Muscle layer of duodenum (tissue), 2 donors: ENCODE measurements at regions not wholly inside any gene's neighbourhood (a gene's known extent, or its start where the extent isn't known, plus 50 kb on each side); places are given as distances from the start of the nearest gene placed in this dataset.
"Not testable (repeated sequence)": the region's sequence is repeated elsewhere in the genome, so short reads cannot be mapped to it uniquely, and the experiment has no call there.

Experiments used
- H3K27ac ChIP-seq: one replicate; pipeline ENCODE4 v1.7.0; 2013; ENCODE audit warnings: mild to moderate bottlenecking, low read length
- H3K27me3 ChIP-seq: one replicate; pipeline ENCODE4 v1.7.0; 2013; ENCODE audit warnings: low read depth, mild to moderate bottlenecking, control low read depth, low read length
- H3K36me3 ChIP-seq, 2 donors: one replicate each; pipeline ENCODE4 v1.7.0; 2013; ENCODE audit warnings: low read length in 2 of 2, control low read depth in 1 of 2, mild to moderate bottlenecking in 1 of 2; ENCODE audit not compliant: insufficient read depth in 2 of 2, control insufficient read depth in 1 of 2
- H3K4me1 ChIP-seq, 2 donors: one replicate each; pipeline ENCODE4 v1.7.0; 2013; ENCODE audit warnings: low read length in 2 of 2, mild to moderate bottlenecking in 2 of 2, control low read depth in 1 of 2, moderate library complexity in 1 of 2; ENCODE audit not compliant: insufficient read depth in 2 of 2, control insufficient read depth in 1 of 2
- H3K4me3 ChIP-seq, 2 donors: one replicate each; pipeline ENCODE4 v1.7.0; 2013; ENCODE audit warnings: low read length in 2 of 2, low read depth in 1 of 2, mild to moderate bottlenecking in 1 of 2
- H3K9me3 ChIP-seq, 2 donors: one replicate each; pipeline ENCODE4 v1.7.0; 2013; ENCODE audit warnings: low read length in 2 of 2, control low read depth in 1 of 2, mild to moderate bottlenecking in 1 of 2; ENCODE audit not compliant: control insufficient read depth in 1 of 2
- donor health status: healthy.

DNA sequence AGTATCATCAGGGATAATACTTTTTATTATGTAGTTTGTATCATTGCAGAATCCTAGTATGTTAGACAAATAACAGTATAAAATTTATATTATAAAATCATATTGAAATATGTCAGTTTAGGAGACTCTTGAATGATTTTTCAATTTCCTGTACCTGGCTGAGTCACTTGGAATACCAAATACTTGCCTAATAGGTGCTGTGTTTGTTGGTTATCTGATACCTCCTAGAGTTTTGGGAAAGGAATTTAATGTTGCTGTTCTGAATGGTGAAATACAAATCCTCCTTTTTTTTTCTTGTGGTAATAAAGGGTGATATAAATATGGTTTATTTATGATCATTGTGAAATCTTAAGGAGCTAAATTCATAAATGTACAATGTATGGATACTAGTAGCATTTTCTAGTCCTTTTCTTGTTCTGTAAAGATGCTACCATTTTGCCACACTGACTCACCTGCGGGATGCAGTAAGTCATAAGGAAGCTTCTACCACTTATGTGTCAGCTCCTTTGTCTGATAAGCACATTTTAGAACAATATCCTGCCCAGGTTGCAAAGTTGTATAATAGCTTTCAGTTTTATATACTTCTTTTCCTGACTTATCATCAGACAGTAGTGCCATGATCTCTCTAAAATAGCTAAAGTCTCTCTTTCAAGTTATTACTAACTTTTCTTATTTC lies 465.5 kb downstream of the XIRP2 start:
- Histone ChIP-seq H3K27ac (no peak overlapping the region), H3K9me3 (no peaks in the 10 kb centered on the region), H3K36me3 (no peaks in the 10 kb centered on the region), H3K4me3 (no peak overlapping the region), H3K4me1 (no peaks in the 10 kb centered on the region), H3K27me3 (no peaks in the 10 kb centered on the region)

- no peaks in the 10 kb centered on the region for H3K4me1 ChIP-seq
- no peaks in the 10 kb centered on the region for H3K9me3 ChIP-seq
- no peak overlapping the region for H3K27ac ChIP-seq
- H3K27me3 ChIP-seq = no peaks in the 10 kb centered on the region
- no peak overlapping the region for H3K4me3 ChIP-seq
- H3K36me3 ChIP-seq = no peaks in the 10 kb centered on the region
Measured at GRCh38 chr2:167345559-167345958, 457.3 kb downstream of the XIRP2 start.

- Histone ChIP-seq H3K4me3 (no peak overlapping the region), H3K4me1 (no peaks in the 10 kb centered on the region), H3K36me3 (no peaks in the 10 kb centered on the region)
Measured at GRCh38 chr2:167342769-167343168, 454.5 kb downstream of the XIRP2 start.

DNA sequence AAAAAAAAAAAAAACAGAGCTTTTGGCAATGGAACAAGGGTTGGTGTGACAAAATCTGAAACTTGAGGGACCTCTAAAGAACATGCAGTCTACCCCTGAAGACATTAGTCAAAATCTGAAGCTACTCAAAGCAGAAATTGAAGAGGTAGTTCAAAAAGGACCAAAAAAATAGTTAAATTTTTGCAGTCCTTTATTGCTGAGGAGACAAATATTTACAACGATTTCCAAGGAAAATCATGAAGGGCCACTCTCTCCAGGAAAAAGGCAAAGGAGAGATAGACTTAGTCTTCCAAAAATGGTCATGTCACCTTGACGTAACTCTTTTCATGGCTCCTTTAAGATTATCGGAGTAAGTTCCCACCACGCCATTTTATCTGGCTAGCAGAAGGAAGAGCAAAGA lies 452.0 kb downstream of the XIRP2 start:
- Histone ChIP-seq H3K4me3 (no peak overlapping the region), H3K4me1 (no peaks in the 10 kb centered on the region), H3K27me3 (no peaks in the 10 kb centered on the region), H3K27ac (no peak overlapping the region), H3K9me3 (no peaks in the 10 kb centered on the region), H3K36me3 (no peaks in the 10 kb centered on the region)

More at GRCh38 chr2:167342769-167343168, 454.5 kb downstream of the XIRP2 start:
- H3K27me3 ChIP-seq = no peaks in the 10 kb centered on the region
- H3K27ac ChIP-seq = no peak overlapping the region
- no peaks in the 10 kb centered on the region for H3K9me3 ChIP-seq

GRCh38 chr2:167336213-167336612 lies 447.9 kb downstream of the XIRP2 start:
- no peaks in the 10 kb centered on the region for H3K4me1 ChIP-seq
- no peak overlapping the region for H3K27ac ChIP-seq
- H3K9me3 ChIP-seq = no peaks in the 10 kb centered on the region
- no peaks in the 10 kb centered on the region for H3K27me3 ChIP-seq
- H3K36me3 ChIP-seq = no peaks in the 10 kb centered on the region
- no peak overlapping the region for H3K4me3 ChIP-seq

DNA sequence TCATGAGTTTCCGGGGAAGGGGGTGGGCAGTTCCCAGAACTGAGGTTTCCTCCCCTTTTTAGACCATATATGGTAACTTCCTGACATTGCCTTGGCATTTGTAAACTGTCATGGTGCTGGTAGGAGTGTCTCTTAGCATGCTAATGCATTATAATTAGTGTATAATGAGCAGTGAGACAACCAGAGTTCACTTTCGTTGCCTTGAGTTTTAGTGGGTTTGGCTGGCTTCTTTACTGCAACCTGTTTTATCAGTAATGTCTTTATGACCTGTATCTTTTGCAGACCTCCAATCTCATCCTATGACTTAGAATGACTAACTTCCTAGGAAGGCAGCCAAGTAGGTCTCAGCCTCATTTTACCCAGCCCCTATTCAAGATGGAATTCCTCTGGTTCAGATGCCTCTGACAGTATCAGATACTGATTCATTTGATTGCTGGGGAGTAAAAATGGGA lies 447.3 kb downstream of the XIRP2 start:
- H3K9me3 ChIP-seq = no peaks in the 10 kb centered on the region
- H3K36me3 ChIP-seq = no peaks in the 10 kb centered on the region
- no peaks in the 10 kb centered on the region for H3K4me1 ChIP-seq
- H3K27ac ChIP-seq = no peak overlapping the region
- H3K27me3 ChIP-seq = no peaks in the 10 kb centered on the region
- no peak overlapping the region for H3K4me3 ChIP-seq

DNA sequence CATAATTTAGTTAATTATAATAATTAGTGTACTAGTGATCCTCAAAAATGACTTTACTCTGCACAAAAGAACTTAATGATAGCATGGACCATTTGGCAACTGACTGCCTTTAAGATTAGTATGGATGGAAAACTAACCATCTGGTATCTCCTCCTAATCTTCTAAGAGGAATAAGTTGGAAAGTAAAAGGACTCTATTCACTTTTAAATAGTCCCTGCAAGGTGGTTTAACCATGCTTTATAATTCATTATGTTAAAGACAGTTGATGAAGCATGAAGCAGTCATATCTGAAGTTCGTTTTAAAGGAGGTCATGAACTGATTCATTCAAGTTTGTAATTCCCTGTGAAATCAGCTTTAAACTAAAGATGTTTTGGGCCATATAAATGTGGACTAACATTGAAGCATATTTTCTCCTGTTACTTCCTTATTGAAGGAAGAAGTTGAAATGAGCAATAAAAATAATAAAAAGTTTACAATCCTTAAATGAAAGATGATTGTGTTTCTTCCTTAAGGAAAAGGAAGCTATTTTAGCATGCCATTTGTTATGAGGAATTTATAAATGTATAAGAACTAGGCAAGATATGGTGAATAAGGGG lies 446.0 kb downstream of the XIRP2 start:
- H3K9me3 ChIP-seq = no peaks in the 10 kb centered on the region
- no peak overlapping the region for H3K4me3 ChIP-seq
- no peaks in the 10 kb centered on the region for H3K27me3 ChIP-seq
- H3K27ac ChIP-seq = no peak overlapping the region
- H3K36me3 ChIP-seq = no peaks in the 10 kb centered on the region
- no peaks in the 10 kb centered on the region for H3K4me1 ChIP-seq

DNA sequence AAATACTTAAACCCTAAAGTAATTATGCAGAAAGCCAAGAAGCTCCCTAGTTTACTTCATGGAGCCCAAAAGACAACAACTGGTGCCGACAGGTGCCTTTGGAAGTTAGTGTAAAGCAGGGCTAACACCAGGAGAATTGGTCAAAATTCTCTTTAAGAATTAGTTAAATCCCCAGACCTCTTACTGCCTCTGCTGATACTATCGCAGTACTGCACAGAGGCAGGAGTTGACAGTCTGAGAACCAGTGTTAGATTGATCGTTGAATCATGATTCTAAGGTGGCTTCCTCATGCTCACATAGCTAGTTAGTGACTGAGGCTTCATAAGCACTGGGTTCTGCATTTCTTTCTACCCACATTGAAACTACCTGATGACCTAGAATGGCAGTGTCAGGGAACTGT lies 445.0 kb downstream of the XIRP2 start:
- Histone ChIP-seq H3K4me3 (no peak overlapping the region), H3K4me1 (no peaks in the 10 kb centered on the region), H3K27me3 (no peaks in the 10 kb centered on the region), H3K27ac (no peak overlapping the region), H3K36me3 (no peaks in the 10 kb centered on the region), H3K9me3 (no peaks in the 10 kb centered on the region)

GRCh38 chr2:167332358-167332757 lies 444.1 kb downstream of the XIRP2 start:
- H3K4me3 ChIP-seq = no peak overlapping the region
- no peaks in the 10 kb centered on the region for H3K27me3 ChIP-seq
- no peaks in the 10 kb centered on the region for H3K9me3 ChIP-seq
- H3K4me1 ChIP-seq = no peaks in the 10 kb centered on the region
- no peaks in the 10 kb centered on the region for H3K36me3 ChIP-seq
- no peak overlapping the region for H3K27ac ChIP-seq

DNA sequence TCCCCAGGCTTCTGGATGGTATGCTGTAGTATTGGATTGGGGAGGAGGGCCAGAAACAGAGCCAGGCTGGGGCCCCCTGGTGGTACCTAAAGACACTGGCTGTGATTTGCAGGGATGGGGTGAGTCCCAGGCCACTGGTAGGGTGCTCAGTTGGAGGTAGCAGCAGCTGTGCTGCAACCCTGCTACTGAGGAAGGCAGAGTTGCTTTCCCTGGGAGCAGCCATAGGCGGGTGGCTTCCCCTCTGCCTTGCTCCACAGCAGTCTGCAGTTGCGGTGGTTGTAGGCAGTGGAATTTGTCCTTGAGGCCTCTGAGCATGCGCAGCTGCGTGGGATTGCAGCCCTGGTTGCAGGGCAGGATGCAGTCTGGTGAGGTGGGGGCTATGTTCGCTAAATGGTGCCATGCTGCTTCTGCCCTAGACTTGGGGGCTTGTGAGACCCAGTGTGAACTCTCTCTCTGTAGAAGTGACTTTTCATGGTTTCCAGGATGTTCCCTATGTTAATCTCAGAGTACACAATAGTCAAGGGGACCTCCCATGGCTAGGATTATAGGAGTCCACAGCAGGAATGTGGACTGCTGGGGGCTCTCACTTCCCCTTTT lies 443.5 kb downstream of the XIRP2 start:
- Histone ChIP-seq H3K27ac (no peak overlapping the region), H3K27me3 (no peaks in the 10 kb centered on the region), H3K9me3 (no peaks in the 10 kb centered on the region), H3K36me3 (no peaks in the 10 kb centered on the region), H3K4me3 (no peak overlapping the region), H3K4me1 (no peaks in the 10 kb centered on the region)

GRCh38 chr2:167328808-167329207 lies 440.5 kb downstream of the XIRP2 start:
- H3K36me3 ChIP-seq, H3K27me3 ChIP-seq, H3K27ac ChIP-seq, H3K4me1 ChIP-seq, H3K4me3 ChIP-seq, H3K9me3 ChIP-seq: not testable (repeated sequence)
